Liver (tissue), 8 donors: ENCODE measurements at regions not wholly inside any gene's neighbourhood (a gene's known extent, or its start where the extent isn't known, plus 50 kb on each side); places are given as distances from the start of the nearest gene placed in this dataset.

Experiments used
- DNase-seq: peaks from one replicate; pipeline ENCODE4 v3.0.0-alpha.2; 2017; ENCODE audit warnings: low spot score
- H3K27ac ChIP-seq, 2 donors: one replicate each; pipeline ENCODE4 v1.7.0; 2013; ENCODE audit warnings: inconsistent platforms in 2 of 2, low read length in 2 of 2, control low read depth in 1 of 2, low read depth in 1 of 2, mild to moderate bottlenecking in 1 of 2
- H3K27me3 ChIP-seq, 4 donors: one replicate each; pipeline versions ENCODE4 v1.6.1 to v1.7.0; 2013; ENCODE audit warnings: low read length in 3 of 4, inconsistent platforms in 1 of 4, mild to moderate bottlenecking in 1 of 4, moderate library complexity in 1 of 4; ENCODE audit not compliant: control insufficient read depth in 4 of 4, insufficient read depth in 4 of 4
- H3K36me3 ChIP-seq, 4 donors: one replicate each; pipeline versions ENCODE4 v1.6.1 to v1.7.0; 2013; ENCODE audit warnings: low read length in 3 of 4, mild to moderate bottlenecking in 3 of 4, low read depth in 1 of 4, moderate library complexity in 1 of 4; ENCODE audit not compliant: control insufficient read depth in 4 of 4, insufficient read depth in 3 of 4
- H3K4me1 ChIP-seq, 4 donors: one replicate each; pipeline versions ENCODE4 v1.6.1 to v1.7.0; 2013; ENCODE audit warnings: low read length in 3 of 4, mild to moderate bottlenecking in 3 of 4, moderate library complexity in 1 of 4; ENCODE audit not compliant: control insufficient read depth in 4 of 4, insufficient read depth in 4 of 4
- H3K4me3 ChIP-seq, 3 donors: one replicate each; pipeline versions ENCODE4 v1.6.1 to v1.7.0; 2013; ENCODE audit warnings: low read length in 3 of 3, control low read depth in 1 of 3, low read depth in 1 of 3, mild to moderate bottlenecking in 1 of 3
- H3K9ac ChIP-seq, 2 donors: one replicate each; pipeline ENCODE4 v1.7.0; 2013; ENCODE audit warnings: low read length in 2 of 2, mild to moderate bottlenecking in 2 of 2, moderate library complexity in 2 of 2, control low read depth in 1 of 2, low read depth in 1 of 2
- H3K9me3 ChIP-seq, 4 donors: one replicate each; pipeline versions ENCODE4 v1.6.1 to v1.7.0; 2013; ENCODE audit warnings: low read length in 3 of 4; ENCODE audit not compliant: control insufficient read depth in 4 of 4
- EGR1 ChIP-seq, 2 donors: IDR thresholded peaks; 2 replicates each; pipeline ENCODE4 v1.6.1; 2016 to 2018; ENCODE audit warnings: antibody characterized with exemption in 2 of 2, low read depth in 2 of 2
- FOXA1 ChIP-seq: IDR thresholded peaks from 2 replicates; pipeline ENCODE4 v1.6.1; 2016; ENCODE audit warnings: antibody characterized with exemption
- FOXA2 ChIP-seq: IDR thresholded peaks from 2 replicates; pipeline ENCODE4 v1.6.1; 2016; ENCODE audit warnings: antibody characterized with exemption
- GABPA ChIP-seq, 2 donors: IDR thresholded peaks in 1 of 2; conservative IDR thresholded peaks in 1 of 2; 2 replicates each; pipeline ENCODE4 v1.6.1; 2016; ENCODE audit warnings: antibody characterized with exemption in 2 of 2, mild to moderate bottlenecking in 1 of 2, moderate library complexity in 1 of 2
- HNF4A ChIP-seq, 2 donors: conservative IDR thresholded peaks; 2 replicates each; pipeline ENCODE4 v1.6.1; 2016; ENCODE audit warnings: antibody characterized with exemption in 2 of 2, mild to moderate bottlenecking in 2 of 2
- HNF4G ChIP-seq: IDR thresholded peaks from 2 replicates; pipeline ENCODE4 v1.6.1; 2016; ENCODE audit warnings: antibody characterized with exemption
- JUND ChIP-seq, 2 donors: IDR thresholded peaks; 2 replicates each; pipeline ENCODE4 v1.6.1; 2016; ENCODE audit warnings: antibody characterized with exemption in 2 of 2
- NR2F2 ChIP-seq: IDR thresholded peaks from 2 replicates; pipeline ENCODE4 v1.6.1; 2016; ENCODE audit warnings: antibody characterized with exemption
- RXRA ChIP-seq, 2 donors: IDR thresholded peaks; 2 replicates each; pipeline ENCODE4 v1.6.1; 2017 to 2018; ENCODE audit warnings: antibody characterized with exemption in 2 of 2, mild to moderate bottlenecking in 1 of 2
- SP1 ChIP-seq: IDR thresholded peaks from 2 replicates; pipeline ENCODE4 v1.6.1; 2018; ENCODE audit warnings: antibody characterized with exemption, mild to moderate bottlenecking
- TAF1 ChIP-seq: conservative IDR thresholded peaks from 2 replicates; pipeline ENCODE4 v1.6.1; 2016; ENCODE audit warnings: antibody characterized with exemption, mild to moderate bottlenecking
- YY1 ChIP-seq: IDR thresholded peaks from 2 replicates; pipeline ENCODE4 v1.6.1; 2016; ENCODE audit warnings: antibody characterized with exemption, mild to moderate bottlenecking
- WGBS: extraction: QIAGEN DNeasy Blood & Tissue Kit; methylation state at CpG from one replicate; pipeline ENCODE4 v1.1.7; 2013; 5-methylcytosine and 5-hydroxymethylcytosine counted together
- TF ChIP-seq, protein P1 (sequence below): fragments of 150-350 bp; IDR thresholded peaks from 2 replicates; pipeline ENCODE4 v1.5.1; 2017; ENCODE audit warnings: improper control_type of control experiment, low read depth, low read length; ENCODE audit not compliant: missing input control
- TF ChIP-seq, protein P2 (sequence below): IDR thresholded peaks from 2 replicates; pipeline ENCODE4 v1.6.1; 2016; ENCODE audit warnings: antibody characterized with exemption
- TF ChIP-seq, protein P3 (sequence below): IDR thresholded peaks from 2 replicates; pipeline ENCODE4 v1.6.1; 2016; ENCODE audit warnings: antibody characterized with exemption
- TF ChIP-seq, protein P4 (sequence below): IDR thresholded peaks from 2 replicates; pipeline ENCODE4 v1.6.1; 2016; ENCODE audit warnings: antibody characterized with exemption
- TF ChIP-seq, protein P5 (sequence below): IDR thresholded peaks from 2 replicates; pipeline ENCODE4 v1.6.1; 2016; ENCODE audit warnings: antibody characterized with exemption, mild to moderate bottlenecking
- donor health status: healthy.
- donor health status: healthy.
- donor health status: healthy.
- donor health status: healthy.
- donor health status: healthy.

DNA sequence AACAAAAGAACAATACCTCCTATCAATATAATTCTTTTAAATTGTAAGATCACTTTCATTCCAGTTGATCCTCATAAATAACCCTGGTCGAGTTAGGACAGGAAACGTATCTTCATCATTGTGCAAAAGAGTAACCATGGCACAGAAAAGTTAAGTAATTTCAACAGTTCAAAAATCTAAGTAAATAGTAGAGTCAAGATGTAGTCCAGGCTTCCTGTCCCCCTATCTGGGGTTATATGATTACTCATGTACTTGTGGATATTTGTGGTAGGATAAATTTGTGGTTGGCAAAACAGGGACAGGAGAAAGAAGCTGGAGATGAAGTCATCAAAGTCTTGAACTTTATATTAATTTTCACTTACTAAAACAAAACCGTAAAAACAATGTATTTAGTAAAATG lies 772.6 kb downstream of the TSN start:
- no peaks in the 10 kb centered on the region for H3K4me1 ChIP-seq
- no peaks in the 10 kb centered on the region for H3K9me3 ChIP-seq
- no peak for DNase-seq
- H3K36me3 ChIP-seq: no peaks in the 10 kb centered on the region
- H3K9ac ChIP-seq: no peak overlapping the region
- no peak overlapping the region for H3K4me3 ChIP-seq
- no peak overlapping the region for H3K27ac ChIP-seq
- no peak for TF ChIP-seq YY1
- TF ChIP-seq, protein P1, sequence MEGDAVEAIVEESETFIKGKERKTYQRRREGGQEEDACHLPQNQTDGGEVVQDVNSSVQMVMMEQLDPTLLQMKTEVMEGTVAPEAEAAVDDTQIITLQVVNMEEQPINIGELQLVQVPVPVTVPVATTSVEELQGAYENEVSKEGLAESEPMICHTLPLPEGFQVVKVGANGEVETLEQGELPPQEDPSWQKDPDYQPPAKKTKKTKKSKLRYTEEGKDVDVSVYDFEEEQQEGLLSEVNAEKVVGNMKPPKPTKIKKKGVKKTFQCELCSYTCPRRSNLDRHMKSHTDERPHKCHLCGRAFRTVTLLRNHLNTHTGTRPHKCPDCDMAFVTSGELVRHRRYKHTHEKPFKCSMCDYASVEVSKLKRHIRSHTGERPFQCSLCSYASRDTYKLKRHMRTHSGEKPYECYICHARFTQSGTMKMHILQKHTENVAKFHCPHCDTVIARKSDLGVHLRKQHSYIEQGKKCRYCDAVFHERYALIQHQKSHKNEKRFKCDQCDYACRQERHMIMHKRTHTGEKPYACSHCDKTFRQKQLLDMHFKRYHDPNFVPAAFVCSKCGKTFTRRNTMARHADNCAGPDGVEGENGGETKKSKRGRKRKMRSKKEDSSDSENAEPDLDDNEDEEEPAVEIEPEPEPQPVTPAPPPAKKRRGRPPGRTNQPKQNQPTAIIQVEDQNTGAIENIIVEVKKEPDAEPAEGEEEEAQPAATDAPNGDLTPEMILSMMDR: no peak
- TF ChIP-seq RXRA (IDR thresholded peaks at IDR 0.05): no peak
- TF ChIP-seq JUND (IDR thresholded peaks at IDR 0.05): no peak
- TF ChIP-seq, protein P2, sequence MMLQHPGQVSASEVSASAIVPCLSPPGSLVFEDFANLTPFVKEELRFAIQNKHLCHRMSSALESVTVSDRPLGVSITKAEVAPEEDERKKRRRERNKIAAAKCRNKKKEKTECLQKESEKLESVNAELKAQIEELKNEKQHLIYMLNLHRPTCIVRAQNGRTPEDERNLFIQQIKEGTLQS: no peak
- no peak for TF ChIP-seq HNF4A (conservative IDR thresholded peaks at IDR 0.05)
- TF ChIP-seq, protein P3, sequence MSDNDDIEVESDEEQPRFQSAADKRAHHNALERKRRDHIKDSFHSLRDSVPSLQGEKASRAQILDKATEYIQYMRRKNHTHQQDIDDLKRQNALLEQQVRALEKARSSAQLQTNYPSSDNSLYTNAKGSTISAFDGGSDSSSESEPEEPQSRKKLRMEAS: no peak
- no peak for TF ChIP-seq GABPA (IDR thresholded peaks at IDR 0.05 in 1 of 2, conservative IDR thresholded peaks at IDR 0.05 in 1 of 2)
- no peak for TF ChIP-seq NR2F2
- no peaks in the 10 kb centered on the region for H3K27me3 ChIP-seq
- WGBS: 75% methylated on average over 3 of the region's 3 CpGs

DNA sequence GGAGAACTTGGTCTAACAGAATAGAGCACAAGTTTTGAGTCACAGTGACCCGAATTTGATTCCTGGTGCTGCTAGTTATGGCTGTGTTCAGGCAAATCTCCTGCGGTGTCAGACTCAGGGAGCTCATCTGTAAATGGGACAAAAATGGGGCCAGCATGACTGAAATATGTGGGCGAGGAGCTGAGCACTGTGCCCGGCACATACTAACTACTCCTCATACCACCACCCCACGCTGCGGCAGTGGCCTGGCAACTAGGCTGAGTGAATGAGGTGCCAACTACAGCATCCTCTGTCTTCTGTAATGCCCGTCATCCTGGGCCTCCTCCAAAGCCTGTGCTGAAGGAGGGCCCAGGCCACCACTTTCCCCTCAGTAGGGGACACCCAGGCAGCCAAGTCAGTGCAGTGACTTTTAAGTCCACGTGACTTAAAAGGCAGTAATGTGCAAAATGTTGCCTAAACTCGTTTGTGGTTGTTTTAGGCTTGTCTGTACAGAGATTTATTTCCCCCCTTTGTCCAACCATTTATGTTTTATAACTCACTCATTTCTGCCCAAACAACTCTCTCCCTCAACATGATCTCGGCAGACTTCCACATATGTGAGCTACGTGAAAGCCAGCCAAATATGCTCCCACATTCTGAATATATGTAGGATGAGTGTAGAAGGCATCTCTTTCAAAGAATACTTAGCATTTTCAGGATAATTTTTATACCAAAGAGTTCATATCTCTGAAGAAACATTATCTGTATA lies 773.7 kb downstream of the TSN start:
- WGBS: 84% methylated on average over 11 of the region's 11 CpGs

More for the DNA sequence above, 773.7 kb downstream of the TSN start:
- no peaks in the 10 kb centered on the region for H3K9me3 ChIP-seq
- no peak for DNase-seq
- no peaks in the 10 kb centered on the region for H3K36me3 ChIP-seq
- no peaks in the 10 kb centered on the region for H3K27me3 ChIP-seq
- H3K9ac ChIP-seq: no peak overlapping the region
- no peak overlapping the region for H3K27ac ChIP-seq
- TF ChIP-seq, protein P2: no peak
- TF ChIP-seq, protein P1: no peak
- TF ChIP-seq, protein P4, sequence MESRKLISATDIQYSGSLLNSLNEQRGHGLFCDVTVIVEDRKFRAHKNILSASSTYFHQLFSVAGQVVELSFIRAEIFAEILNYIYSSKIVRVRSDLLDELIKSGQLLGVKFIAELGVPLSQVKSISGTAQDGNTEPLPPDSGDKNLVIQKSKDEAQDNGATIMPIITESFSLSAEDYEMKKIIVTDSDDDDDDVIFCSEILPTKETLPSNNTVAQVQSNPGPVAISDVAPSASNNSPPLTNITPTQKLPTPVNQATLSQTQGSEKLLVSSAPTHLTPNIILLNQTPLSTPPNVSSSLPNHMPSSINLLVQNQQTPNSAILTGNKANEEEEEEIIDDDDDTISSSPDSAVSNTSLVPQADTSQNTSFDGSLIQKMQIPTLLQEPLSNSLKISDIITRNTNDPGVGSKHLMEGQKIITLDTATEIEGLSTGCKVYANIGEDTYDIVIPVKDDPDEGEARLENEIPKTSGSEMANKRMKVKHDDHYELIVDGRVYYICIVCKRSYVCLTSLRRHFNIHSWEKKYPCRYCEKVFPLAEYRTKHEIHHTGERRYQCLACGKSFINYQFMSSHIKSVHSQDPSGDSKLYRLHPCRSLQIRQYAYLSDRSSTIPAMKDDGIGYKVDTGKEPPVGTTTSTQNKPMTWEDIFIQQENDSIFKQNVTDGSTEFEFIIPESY: no peak
- TF ChIP-seq GABPA (IDR thresholded peaks at IDR 0.05 in 1 of 2, conservative IDR thresholded peaks at IDR 0.05 in 1 of 2) (no peak), FOXA2 (no peak), FOXA1 (no peak), JUND (IDR thresholded peaks at IDR 0.05) (no peak), TAF1 (no peak), RXRA (IDR thresholded peaks at IDR 0.05) (no peak), NR2F2 (no peak), SP1 (no peak), HNF4A (conservative IDR thresholded peaks at IDR 0.05) (no peak), EGR1 (IDR thresholded peaks at IDR 0.05; ENCODE audit: low read depth in 2 of 2) (no peak), HNF4G (no peak)
- TF ChIP-seq, protein P5, sequence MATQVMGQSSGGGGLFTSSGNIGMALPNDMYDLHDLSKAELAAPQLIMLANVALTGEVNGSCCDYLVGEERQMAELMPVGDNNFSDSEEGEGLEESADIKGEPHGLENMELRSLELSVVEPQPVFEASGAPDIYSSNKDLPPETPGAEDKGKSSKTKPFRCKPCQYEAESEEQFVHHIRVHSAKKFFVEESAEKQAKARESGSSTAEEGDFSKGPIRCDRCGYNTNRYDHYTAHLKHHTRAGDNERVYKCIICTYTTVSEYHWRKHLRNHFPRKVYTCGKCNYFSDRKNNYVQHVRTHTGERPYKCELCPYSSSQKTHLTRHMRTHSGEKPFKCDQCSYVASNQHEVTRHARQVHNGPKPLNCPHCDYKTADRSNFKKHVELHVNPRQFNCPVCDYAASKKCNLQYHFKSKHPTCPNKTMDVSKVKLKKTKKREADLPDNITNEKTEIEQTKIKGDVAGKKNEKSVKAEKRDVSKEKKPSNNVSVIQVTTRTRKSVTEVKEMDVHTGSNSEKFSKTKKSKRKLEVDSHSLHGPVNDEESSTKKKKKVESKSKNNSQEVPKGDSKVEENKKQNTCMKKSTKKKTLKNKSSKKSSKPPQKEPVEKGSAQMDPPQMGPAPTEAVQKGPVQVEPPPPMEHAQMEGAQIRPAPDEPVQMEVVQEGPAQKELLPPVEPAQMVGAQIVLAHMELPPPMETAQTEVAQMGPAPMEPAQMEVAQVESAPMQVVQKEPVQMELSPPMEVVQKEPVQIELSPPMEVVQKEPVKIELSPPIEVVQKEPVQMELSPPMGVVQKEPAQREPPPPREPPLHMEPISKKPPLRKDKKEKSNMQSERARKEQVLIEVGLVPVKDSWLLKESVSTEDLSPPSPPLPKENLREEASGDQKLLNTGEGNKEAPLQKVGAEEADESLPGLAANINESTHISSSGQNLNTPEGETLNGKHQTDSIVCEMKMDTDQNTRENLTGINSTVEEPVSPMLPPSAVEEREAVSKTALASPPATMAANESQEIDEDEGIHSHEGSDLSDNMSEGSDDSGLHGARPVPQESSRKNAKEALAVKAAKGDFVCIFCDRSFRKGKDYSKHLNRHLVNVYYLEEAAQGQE: no peak
- TF ChIP-seq, protein P3: no peak
- no peaks in the 10 kb centered on the region for H3K4me1 ChIP-seq
- H3K4me3 ChIP-seq: no peak overlapping the region
